ENCODE measurements at regions not wholly inside any gene's neighbourhood (a gene's known extent, or its start where the extent isn't known, plus 50 kb on each side); places are given as distances from the start of the nearest gene placed in this dataset.
"Not testable (repeated sequence)": the region's sequence is repeated elsewhere in the genome, so short reads cannot be mapped to it uniquely, and the experiment has no call there.

- Mint-ChIP-seq H3K9me3 (peaks cover 5 to 6% of the 10 kb centered on the region in 2 donors), H3K27ac (no peak overlapping the region), H3K36me3 (no peaks in the 10 kb centered on the region)
- DNase-seq (ENCODE audit: low spot score in 2 of 2), result no peak
- no peak for ATAC-seq
These were observed 1080.8 kb upstream of the DDX18 start for GRCh38 chr2:116733699-116734098.

- H3K9me3 Mint-ChIP-seq, result peaks cover 9 to 13% of the 10 kb centered on the region in 2 donors
- no peak overlapping the region for H3K27ac Mint-ChIP-seq
- DNase-seq (ENCODE audit: low spot score in 2 of 2) (no peak), ATAC-seq (no peak)
- H3K36me3 Mint-ChIP-seq, result no peaks in the 10 kb centered on the region
These were observed 1076.5 kb upstream of the DDX18 start for GRCh38 chr2:116737951-116738350.

GRCh38 chr2:116747103-116747502 is 1067.4 kb upstream of the DDX18 start:
- DNase-seq (ENCODE audit: low spot score in 2 of 2) (no peak), ATAC-seq (no peak)
- H3K27ac Mint-ChIP-seq, result no peak overlapping the region
- no peaks in the 10 kb centered on the region for H3K36me3 Mint-ChIP-seq
- peaks cover 10 to 12% of the 10 kb centered on the region in 2 donors for H3K9me3 Mint-ChIP-seq

DNA sequence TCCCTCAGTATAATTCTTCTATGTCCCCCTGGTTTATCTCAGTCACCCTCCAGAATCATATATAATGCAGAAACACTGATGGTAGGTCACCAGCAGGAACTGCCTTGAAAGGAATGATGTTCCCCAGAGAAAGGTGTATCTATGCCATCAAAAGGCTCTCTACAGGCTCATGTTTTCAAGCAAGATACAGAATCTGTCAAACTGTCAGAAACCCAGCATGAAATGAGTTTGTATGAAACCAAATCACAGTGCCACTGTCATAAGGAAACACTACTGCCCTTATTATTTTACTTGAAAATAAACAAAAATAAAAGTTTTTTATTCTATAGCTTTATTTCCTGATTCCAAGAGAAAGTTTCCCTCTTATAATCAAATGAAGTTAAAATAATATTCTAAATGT is 1064.5 kb upstream of the DDX18 start:
- H3K27ac Mint-ChIP-seq, result no peak overlapping the region
- H3K36me3 Mint-ChIP-seq, result peaks cover 0 to 7% of the 10 kb centered on the region in 2 donors
- DNase-seq (ENCODE audit: low spot score in 2 of 2) (no peak), ATAC-seq (no peak)
- peaks cover 14 to 16% of the 10 kb centered on the region in 2 donors for H3K9me3 Mint-ChIP-seq

- Mint-ChIP-seq H3K36me3 (peaks cover 0 to 7% of the 10 kb centered on the region in 2 donors), H3K27ac (no peak overlapping the region), H3K9me3 (peaks cover 10 to 17% of the 10 kb centered on the region in 2 donors)
- ATAC-seq, result no peak
- DNase-seq (ENCODE audit: low spot score in 2 of 2), result no peak
These were observed 1060.0 kb upstream of the DDX18 start for GRCh38 chr2:116754381-116755101.

DNA sequence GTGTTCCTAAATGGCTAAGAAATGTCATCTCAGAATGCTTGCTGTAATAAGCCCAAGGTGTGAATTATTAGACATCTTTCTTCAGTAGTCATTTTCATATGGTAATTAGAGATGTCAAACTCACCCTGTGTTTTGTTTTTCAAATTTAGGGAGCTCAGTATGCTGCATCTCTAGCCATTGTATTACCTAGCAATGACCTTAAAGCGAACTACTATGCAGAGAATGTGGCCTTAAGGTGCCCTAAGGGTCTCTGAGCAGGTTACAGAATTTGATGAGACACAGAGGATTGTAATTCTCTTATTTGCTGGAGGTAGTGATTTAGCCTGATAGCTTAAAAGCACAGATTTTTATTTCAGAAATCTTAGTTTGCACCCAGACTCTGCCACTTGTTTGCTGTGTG is 1052.6 kb upstream of the DDX18 start:
- ATAC-seq, result no peak
- no peak overlapping the region for H3K27ac Mint-ChIP-seq
- no peaks in the 10 kb centered on the region for H3K36me3 Mint-ChIP-seq
- no peak for DNase-seq (ENCODE audit: low spot score in 2 of 2)
- peaks cover 3 to 17% of the 10 kb centered on the region in 2 donors for H3K9me3 Mint-ChIP-seq

DNA sequence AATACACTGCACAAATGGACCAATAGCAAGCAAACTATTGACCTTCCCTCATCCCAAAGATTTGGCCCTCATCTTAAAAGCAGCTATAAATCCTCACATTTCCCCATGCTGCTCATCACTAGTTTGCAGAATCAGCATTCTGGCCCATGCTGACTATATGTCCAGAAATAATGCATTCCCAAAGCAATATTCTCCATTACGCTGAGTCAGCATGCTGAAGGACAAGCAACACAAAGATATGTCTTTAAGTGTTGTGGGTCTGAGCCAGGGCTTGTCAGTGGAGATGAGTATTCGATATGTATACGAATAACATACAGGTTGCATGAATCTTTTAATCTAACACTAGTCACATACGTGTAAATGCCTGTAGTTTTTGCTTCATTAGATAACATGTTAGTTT is 1045.0 kb upstream of the DDX18 start:
- H3K27ac Mint-ChIP-seq, result no peak overlapping the region
- H3K36me3 Mint-ChIP-seq, result no peaks in the 10 kb centered on the region
- no peak for DNase-seq (ENCODE audit: low spot score in 2 of 2)
- peaks cover 3 to 19% of the 10 kb centered on the region in 2 donors for H3K9me3 Mint-ChIP-seq
- no peak for ATAC-seq

DNA sequence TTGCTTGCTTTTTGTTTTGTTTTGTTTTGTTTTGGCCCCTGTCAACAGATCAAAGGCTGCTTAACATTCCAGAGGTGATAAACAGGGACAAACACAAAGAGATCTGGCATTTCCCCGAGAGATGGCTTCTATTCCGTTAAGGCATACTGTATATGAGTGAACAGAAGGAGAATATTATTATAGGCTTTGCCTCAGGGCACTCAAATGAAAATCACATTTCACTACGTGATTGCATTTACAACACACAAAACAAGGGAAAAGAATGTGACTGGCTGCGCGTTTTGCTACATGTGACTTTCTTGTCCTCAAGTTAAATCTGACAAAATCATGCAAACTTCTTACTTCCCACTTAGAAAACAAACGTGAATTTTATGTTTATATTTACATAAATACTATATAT is 1037.9 kb upstream of the DDX18 start:
- Mint-ChIP-seq H3K27ac (no peak overlapping the region), H3K36me3 (no peaks in the 10 kb centered on the region), H3K9me3 (peaks cover 6 to 9% of the 10 kb centered on the region in 2 donors)
- DNase-seq (ENCODE audit: low spot score in 2 of 2) (no peak), ATAC-seq (no peak)

GRCh38 chr2:116787848-116788247 is 1026.6 kb upstream of the DDX18 start:
- H3K9me3 Mint-ChIP-seq, result peaks cover 0 to 10% of the 10 kb centered on the region in 2 donors
- DNase-seq (ENCODE audit: low spot score in 2 of 2) (no peak), ATAC-seq (no peak)
- no peaks in the 10 kb centered on the region for H3K36me3 Mint-ChIP-seq
- H3K27ac Mint-ChIP-seq, result no peak overlapping the region

GRCh38 chr2:116802671-116803070 is 1011.8 kb upstream of the DDX18 start:
- H3K27ac Mint-ChIP-seq, result no peak overlapping the region
- no peak for DNase-seq (ENCODE audit: low spot score in 2 of 2)
- ATAC-seq, result no peak
- H3K36me3 Mint-ChIP-seq, result peaks cover 0 to 7% of the 10 kb centered on the region in 2 donors
- H3K9me3 Mint-ChIP-seq, result peaks cover 20 to 26% of the 10 kb centered on the region in 2 donors

DNA sequence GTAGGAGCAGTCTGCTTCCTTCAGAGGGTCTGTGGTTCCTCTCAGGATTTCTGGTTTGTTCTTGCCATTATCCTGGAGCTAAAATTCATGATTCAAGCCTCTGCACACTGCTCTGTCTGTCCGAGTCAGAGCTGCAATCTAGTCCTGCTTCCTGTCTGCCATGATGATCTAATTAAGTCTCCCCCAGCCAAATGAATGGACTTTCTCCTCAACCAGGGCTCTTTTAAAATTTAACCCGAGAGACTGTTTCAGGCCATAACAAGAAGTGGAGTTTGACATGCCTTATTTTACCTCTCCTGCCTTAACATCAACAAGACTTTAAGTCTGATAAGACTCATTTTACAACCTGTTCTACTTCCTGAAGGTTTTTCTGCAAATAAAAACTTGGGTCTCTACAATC is 1009.6 kb upstream of the DDX18 start:
- no peak for ATAC-seq
- Mint-ChIP-seq H3K27ac (no peak overlapping the region), H3K36me3 (peaks cover 0 to 7% of the 10 kb centered on the region in 2 donors), H3K9me3 (peaks cover 20 to 30% of the 10 kb centered on the region in 2 donors)
- no peak for DNase-seq (ENCODE audit: low spot score in 2 of 2)

DNA sequence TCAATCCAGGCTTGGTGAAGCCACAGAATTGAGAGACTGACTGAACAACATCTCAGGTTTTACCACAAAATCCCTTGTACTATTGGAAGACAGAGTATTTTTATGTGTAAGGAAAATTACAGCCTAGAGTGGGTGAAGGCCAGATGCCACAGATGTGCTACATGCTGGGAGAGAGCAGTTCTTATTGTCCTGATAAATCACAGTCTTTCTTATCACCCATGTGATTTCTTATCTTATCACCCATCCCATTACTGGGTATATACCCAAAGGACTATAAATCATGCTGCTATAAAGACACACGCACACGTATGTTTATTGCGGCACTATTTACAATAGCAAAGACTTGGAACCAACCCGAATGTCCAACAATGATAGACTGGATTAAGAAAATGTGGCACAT is 1008.0 kb upstream of the DDX18 start:
- H3K9me3 Mint-ChIP-seq, result peaks cover 18 to 29% of the 10 kb centered on the region in 2 donors
- not testable (repeated sequence) for DNase-seq (ENCODE audit: low spot score in 2 of 2); H3K36me3 Mint-ChIP-seq; ATAC-seq; H3K27ac Mint-ChIP-seq

DNA sequence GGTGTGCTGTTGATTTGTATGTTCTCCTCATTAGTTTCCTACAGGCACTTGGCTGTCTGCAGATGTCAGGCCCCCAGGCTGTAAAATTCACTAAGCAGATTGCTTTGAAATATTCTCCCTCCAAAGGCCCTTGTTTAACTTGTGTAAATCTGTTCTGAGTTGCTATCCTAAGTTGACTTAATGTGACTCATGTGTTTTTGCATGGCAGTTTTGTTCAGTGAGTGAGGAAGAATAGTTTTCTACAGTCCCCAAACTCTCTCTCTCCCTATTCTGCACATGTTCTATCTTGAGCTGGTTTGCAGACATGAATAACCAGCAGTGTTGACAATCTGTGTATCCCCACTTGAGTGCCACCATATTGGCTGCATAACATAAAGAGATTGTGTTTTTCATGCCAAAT is 1005.4 kb upstream of the DDX18 start:
- DNase-seq (ENCODE audit: low spot score in 2 of 2) (no peak), ATAC-seq (no peak)
- H3K27ac Mint-ChIP-seq, result no peak overlapping the region
- H3K36me3 Mint-ChIP-seq, result no peaks in the 10 kb centered on the region
- H3K9me3 Mint-ChIP-seq, result peaks cover 20 to 24% of the 10 kb centered on the region in 2 donors

GRCh38 chr2:116810071-116810470 is 1004.4 kb upstream of the DDX18 start:
- H3K27ac Mint-ChIP-seq, result no peak overlapping the region
- DNase-seq (ENCODE audit: low spot score in 2 of 2) (no peak), ATAC-seq (no peak)
- H3K9me3 Mint-ChIP-seq, result peaks cover 13 to 18% of the 10 kb centered on the region in 2 donors
- no peaks in the 10 kb centered on the region for H3K36me3 Mint-ChIP-seq

GRCh38 chr2:116810645-116811044 is 1003.8 kb upstream of the DDX18 start:
- no peak for ATAC-seq
- peaks cover 10 to 16% of the 10 kb centered on the region in 2 donors for H3K9me3 Mint-ChIP-seq
- no peak overlapping the region for H3K27ac Mint-ChIP-seq
- no peak for DNase-seq (ENCODE audit: low spot score in 2 of 2)
- H3K36me3 Mint-ChIP-seq, result no peaks in the 10 kb centered on the region

GRCh38 chr2:116819355-116819754 is 995.1 kb upstream of the DDX18 start:
- ATAC-seq, result no peak
- Mint-ChIP-seq H3K36me3 (no peaks in the 10 kb centered on the region), H3K27ac (no peak overlapping the region), H3K9me3 (peaks cover 17 to 20% of the 10 kb centered on the region in 2 donors)
- DNase-seq (ENCODE audit: low spot score in 2 of 2), result no peak

DNA sequence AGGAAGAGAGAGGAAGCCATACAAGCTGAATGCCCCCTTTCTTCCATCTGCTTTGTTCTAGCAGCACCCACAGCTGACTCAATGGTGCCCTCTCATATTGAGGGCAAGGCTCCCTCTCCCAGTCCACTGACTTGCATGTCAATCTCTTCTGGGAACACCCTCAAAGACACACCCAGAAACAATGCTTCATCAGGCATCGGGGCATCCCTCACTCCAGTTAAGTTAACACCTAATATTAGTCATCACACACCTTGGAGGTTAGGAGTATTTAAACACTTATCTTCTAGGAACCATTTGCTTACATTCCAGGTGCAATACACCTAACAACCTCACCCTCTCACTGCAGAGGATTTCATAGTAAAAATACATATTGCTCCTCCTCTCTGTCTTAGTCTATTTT is 993.5 kb upstream of the DDX18 start:
- no peak for ATAC-seq
- Mint-ChIP-seq H3K27ac (no peak overlapping the region), H3K36me3 (no peaks in the 10 kb centered on the region), H3K9me3 (peaks cover 17% of the 10 kb centered on the region in 2 donors)
- no peak for DNase-seq (ENCODE audit: low spot score in 2 of 2)

- not testable (repeated sequence) for H3K27ac Mint-ChIP-seq; H3K9me3 Mint-ChIP-seq; DNase-seq (ENCODE audit: low spot score in 2 of 2); ATAC-seq; H3K36me3 Mint-ChIP-seq
These were observed 984.9 kb upstream of the DDX18 start for GRCh38 chr2:116829543-116829942.
